ENCODE measurements at regions not wholly inside any gene's neighbourhood (a gene's known extent, or its start where the extent isn't known, plus 50 kb on each side); places are given as distances from the start of the nearest gene placed in this dataset.

- Histone ChIP-seq H4K91ac (ENCODE audit: insufficient read length, low read depth, low read length) (no peak overlapping the region), H2AFZ (ENCODE audit: low read length) (no peak overlapping the region), H4K8ac (replicated peaks; ENCODE audit: insufficient read length, low read depth, low read length) (no peak overlapping the region), H3K27ac (ENCODE audit: insufficient read length, low read depth, low read length) (no peak overlapping the region), H3K23me2 (ENCODE audit: insufficient read length, low read depth, low read length, poor library complexity, severe bottlenecking) (no peaks in the 10 kb centered on the region), H2AK5ac (ENCODE audit: insufficient read length, low read length) (no peak overlapping the region), H2BK5ac (ENCODE audit: insufficient read length, low read length) (no peak overlapping the region), H3K4me1 (ENCODE audit: insufficient read depth, low read length) (no peaks in the 10 kb centered on the region), H3K79me1 (ENCODE audit: insufficient read depth, low read depth, low read length, poor library complexity, severe bottlenecking) (no peaks in the 10 kb centered on the region), H3K27me3 (ENCODE audit: insufficient read depth, low read length) (no peaks in the 10 kb centered on the region), H4K5ac (ENCODE audit: insufficient read length, low read depth, low read length) (no peak overlapping the region), H3K14ac (ENCODE audit: insufficient read depth, low read length) (no peak overlapping the region), H2BK20ac (ENCODE audit: low read depth, low read length, poor library complexity, severe bottlenecking) (no peak overlapping the region), H3K4ac (ENCODE audit: low read depth, low read length) (no peak overlapping the region), H3K4me2 (ENCODE audit: insufficient read depth, insufficient read length, low read length) (no peak overlapping the region), H2BK12ac (ENCODE audit: insufficient read length, low read depth, low read length) (no peak overlapping the region), H3K23ac (ENCODE audit: insufficient read length, low read depth, low read length) (no peak overlapping the region), H2BK120ac (ENCODE audit: low read depth, low read length, poor library complexity, severe bottlenecking) (no peak overlapping the region), H4K20me1 (ENCODE audit: control insufficient read depth, insufficient read depth, insufficient read length) (no peaks in the 10 kb centered on the region), H3K56ac (ENCODE audit: insufficient read length, low read depth, low read length) (no peak overlapping the region), H3K79me2 (ENCODE audit: insufficient read depth, low read length) (no peaks in the 10 kb centered on the region), H3K9me3 (ENCODE audit: control insufficient read depth, low read depth, low read length) (no peaks in the 10 kb centered on the region), H3K9ac (ENCODE audit: extremely low read depth, insufficient read length, low read length) (no peak overlapping the region), H3T11ph (ENCODE audit: low read length) (no peak overlapping the region), H3K18ac (ENCODE audit: insufficient read length, low read depth, low read length) (no peak overlapping the region), H2BK15ac (ENCODE audit: low read depth, low read length) (no peak overlapping the region)
- no peaks in the 10 kb centered on the region for H3K9me3 Mint-ChIP-seq
- peaks cover 0 to 9% of the 10 kb centered on the region in 2 experiments; a peak in 2 of 4 replicates for H3K4me1 Mint-ChIP-seq
- H3K27me3 Mint-ChIP-seq (ENCODE audit: low read depth): no peaks in the 10 kb centered on the region
- no peak overlapping the region for H3K27ac Mint-ChIP-seq
- DNase-seq: no peak
- no peaks in the 10 kb centered on the region; a peak in 1 of 7 replicates for H3K36me3 Mint-ChIP-seq (ENCODE audit: insufficient read depth in 1 of 3, low read depth in 3 of 3)
- WGBS (ENCODE audit: extremely low coverage, insufficient read length, low lambda C conversion rate): no CpG with 5 or more reads among the region's 4 CpGs
- H3K4me3 Mint-ChIP-seq: no peak overlapping the region
- TF ChIP-seq CTCF (conservative IDR thresholded peaks at IDR 0.05): no peak
Measured at GRCh38 chr18:61169386-61169785, 163.8 kb upstream of the CDH20 start.
